GM12878 (cell line): ENCODE measurements at regions not wholly inside any gene's neighbourhood (a gene's known extent, or its start where the extent isn't known, plus 50 kb on each side); places are given as distances from the start of the nearest gene placed in this dataset.

Experiments used
- ATAC-seq: fragments of 200-7000 bp; cut with Tn5 transposase; 3 replicates; pipeline ENCODE4 v1.9.1; 2020; ENCODE audit warnings: mild to moderate bottlenecking, moderate library complexity
- BruUV-seq: library from RNA; stranded (reverse); fragments of 400-500 nt; replicated peaks from 2 replicates; lab custom pipeline; 2021; lab: Mats Ljungman, UMichigan
- CTCF ChIA-PET: fragments of 300-600 bp; sonication (Branson Sonifier 250); formaldehyde crosslinking; extraction: SDS; loops from one replicate; lab custom pipeline; 2021; ENCODE audit warnings: inconsistent platforms; lab: Yijun Ruan, JAX
- POLR2A ChIA-PET: fragments of 350-600 bp; formaldehyde crosslinking; extraction: SDS; loops from one replicate; lab custom pipeline; 2021; ENCODE audit warnings: inconsistent platforms; lab: Charles Lee
- RAD21 ChIA-PET: fragments of 300-600 bp; sonication (Branson Sonifier 250); formaldehyde crosslinking; loops from one replicate; lab custom pipeline; 2023; ENCODE audit warnings: antibody characterized with exemption; ENCODE audit not compliant: unreplicated experiment; lab: Charles Lee
- SMC1A ChIA-PET: fragments of 300-600 bp; sonication (Branson Sonifier 250); formaldehyde crosslinking; loops from one replicate; lab custom pipeline; 2023; ENCODE audit not compliant: unreplicated experiment, uncharacterized antibody; lab: Charles Lee
- DNase-seq: peaks from one replicate; pipeline ENCODE4 v3.0.0-alpha.2; 2011; ENCODE audit warnings: low read depth, low spot score
- FAIRE-seq: peaks from 3 replicates; lab custom pipeline; 2011; peaks lifted over from hg19 to GRCh38; lab: Jason Lieb, UNC
- H2AFZ ChIP-seq: 2 replicates; pipeline ENCODE4 v1.6.0; 2011; ENCODE audit warnings: low read depth, low read length, control low read depth; ENCODE audit not compliant: control insufficient read depth
- H3K27ac ChIP-seq: 2 replicates; pipeline ENCODE4 v1.5.1; 2011; ENCODE audit warnings: control low read depth; ENCODE audit not compliant: control insufficient read depth, insufficient read depth
- H3K27me3 ChIP-seq, 2 experiments: replicated peaks in 1 of 2; 2 replicates each; pipeline versions ENCODE4 v1.6.0 to v1.6.1; 2011; ENCODE audit warnings: low read length in 1 of 2; ENCODE audit not compliant: control insufficient read depth in 2 of 2, insufficient read depth in 2 of 2
- H3K36me3 ChIP-seq, 2 experiments: 2 replicates each; pipeline ENCODE4 v1.5.1; 2011; ENCODE audit warnings: low read length in 1 of 2; ENCODE audit not compliant: control insufficient read depth in 2 of 2, insufficient read depth in 2 of 2
- H3K4me1 ChIP-seq: 2 replicates; pipeline ENCODE4 v1.6.1; 2011; ENCODE audit warnings: mild to moderate bottlenecking, low read length, moderate library complexity, mixed read lengths; ENCODE audit not compliant: control insufficient read depth, insufficient read depth
- H3K4me2 ChIP-seq: 2 replicates; pipeline ENCODE4 v1.6.0; 2011; ENCODE audit warnings: control low read depth; ENCODE audit not compliant: control insufficient read depth, insufficient read depth
- H3K4me3 ChIP-seq: fragments of 200-600 bp; sonication (generic); 2 replicates; pipeline ENCODE4 v1.5.1; 2016
- H3K79me2 ChIP-seq: 2 replicates; pipeline ENCODE4 v1.6.0; 2011; ENCODE audit warnings: low read length; ENCODE audit not compliant: control insufficient read depth, insufficient read depth
- H3K9ac ChIP-seq: 2 replicates; pipeline ENCODE4 v1.8.0; 2011; ENCODE audit warnings: low read length, control low read depth, mixed read lengths; ENCODE audit not compliant: control insufficient read depth, insufficient read depth
- H3K9me3 ChIP-seq: replicated peaks from 3 replicates; pipeline ENCODE4 v1.5.1; 2011; ENCODE audit warnings: mild to moderate bottlenecking, low read length; ENCODE audit not compliant: control insufficient read depth, insufficient read depth
- H4K20me1 ChIP-seq: 2 replicates; pipeline ENCODE4 v1.6.0; 2011; ENCODE audit not compliant: control insufficient read depth, insufficient read depth
- BACH1 ChIP-seq: fragments of 450-650 bp; IDR thresholded peaks from 2 replicates; pipeline ENCODE4 v1.6.1; 2017; ENCODE audit warnings: mild to moderate bottlenecking, borderline replicate concordance
- BRCA1 ChIP-seq: IDR thresholded peaks from 2 replicates; pipeline ENCODE4 v1.6.1; 2011; ENCODE audit warnings: low read depth, low read length, improper control_type of control experiment
- CBX3 ChIP-seq: fragments of 200-600 bp; sonication (generic); IDR thresholded peaks from 2 replicates; pipeline ENCODE4 v1.6.1; 2016; ENCODE audit warnings: low read depth, borderline replicate concordance
- CBX5 ChIP-seq: sonication (generic); IDR thresholded peaks from 2 replicates; pipeline ENCODE4 v1.6.1; 2016; ENCODE audit warnings: low read depth, moderate library complexity, mild to moderate bottlenecking, inconsistent platforms
- HCFC1 ChIP-seq: fragments of 150-350 bp; IDR thresholded peaks from 2 replicates; pipeline ENCODE4 v1.6.1; 2014; ENCODE audit warnings: low read length
- IKZF1 ChIP-seq: fragments of 450-650 bp; conservative IDR thresholded peaks from 2 replicates; pipeline ENCODE4 v1.6.1; 2017; ENCODE audit warnings: antibody characterized with exemption, mild to moderate bottlenecking
- IKZF2 ChIP-seq, 2 experiments: fragments of 450-650 bp; IDR thresholded peaks; 2 replicates each; pipeline ENCODE4 v1.6.1; 2017; ENCODE audit warnings: mild to moderate bottlenecking in 2 of 2, moderate library complexity in 2 of 2
- RAD21 ChIP-seq: IDR thresholded peaks from 2 replicates; pipeline ENCODE4 v1.6.1; 2011; ENCODE audit warnings: mild to moderate bottlenecking, low read depth, low read length, moderate library complexity; ENCODE audit not compliant: insufficient read depth
- RUNX3 ChIP-seq: IDR thresholded peaks from 2 replicates; pipeline ENCODE4 v1.6.1; 2012; ENCODE audit warnings: low read length, inconsistent platforms
- SIX5 ChIP-seq: IDR thresholded peaks from 2 replicates; pipeline ENCODE4 v1.6.1; 2011; ENCODE audit warnings: mild to moderate bottlenecking, low read depth, low read length, moderate library complexity; ENCODE audit not compliant: severe bottlenecking
- SMAD1 ChIP-seq: fragments of 450-650 bp; IDR thresholded peaks from 2 replicates; pipeline ENCODE4 v1.6.1; 2018; ENCODE audit warnings: mild to moderate bottlenecking, low read depth; ENCODE audit not compliant: partially characterized antibody
- TCF12 ChIP-seq: IDR thresholded peaks from 2 replicates; pipeline ENCODE4 v1.6.1; 2011; ENCODE audit warnings: low read depth, mild to moderate bottlenecking, low read length
- ZZZ3 ChIP-seq: IDR thresholded peaks from 2 replicates; pipeline ENCODE4 v1.6.1; 2011; ENCODE audit warnings: low read depth; ENCODE audit not compliant: control insufficient read depth, insufficient read length
- whole genome bisulfite sequencing: methylation state at CpG from one replicate; pipeline ENCODE4 v1.1.6; 2016; ENCODE audit warnings: low lambda C conversion rate; ENCODE audit not compliant: insufficient replicate concordance, insufficient coverage; ENCODE audit errors: missing lambda C conversion rate; 5-methylcytosine and 5-hydroxymethylcytosine counted together
- in situ Hi-C: fragments of 300-500 bp; cut with MboI; formaldehyde crosslinking; loops from 9 replicates; pipeline ENCODE4 v1.14.3; 2018; ENCODE audit warnings: mixed read lengths
- intact Hi-C: fragments of 100-400 bp; cut with micrococcal nuclease; formaldehyde crosslinking; loops from one replicate; pipeline ENCODE4 v1.14.2; 2022; ENCODE audit not compliant: unreplicated experiment
- TF ChIP-seq, protein P1 (sequence below): IDR thresholded peaks from 2 replicates; pipeline ENCODE4 v1.6.1; 2011; ENCODE audit warnings: low read depth, mild to moderate bottlenecking, low read length, moderate library complexity, borderline replicate concordance; ENCODE audit errors: extremely low read depth
- TF ChIP-seq, protein P2 (sequence below): fragments of 450-650 bp; IDR thresholded peaks from 2 replicates; pipeline ENCODE4 v1.6.1; 2016; ENCODE audit warnings: mild to moderate bottlenecking, moderate library complexity, borderline replicate concordance
- TF ChIP-seq, protein P3 (sequence below): fragments of 450-650 bp; formaldehyde crosslinking; IDR thresholded peaks from 2 replicates; pipeline ENCODE4 v1.4.0; 2020; ENCODE audit warnings: mild to moderate bottlenecking, moderate library complexity
- TF ChIP-seq, protein P4 (sequence below): IDR thresholded peaks from 2 replicates; pipeline ENCODE4 v1.6.1; 2011; ENCODE audit warnings: mild to moderate bottlenecking, low read depth, low read length, moderate library complexity; ENCODE audit not compliant: insufficient replicate concordance

DNA sequence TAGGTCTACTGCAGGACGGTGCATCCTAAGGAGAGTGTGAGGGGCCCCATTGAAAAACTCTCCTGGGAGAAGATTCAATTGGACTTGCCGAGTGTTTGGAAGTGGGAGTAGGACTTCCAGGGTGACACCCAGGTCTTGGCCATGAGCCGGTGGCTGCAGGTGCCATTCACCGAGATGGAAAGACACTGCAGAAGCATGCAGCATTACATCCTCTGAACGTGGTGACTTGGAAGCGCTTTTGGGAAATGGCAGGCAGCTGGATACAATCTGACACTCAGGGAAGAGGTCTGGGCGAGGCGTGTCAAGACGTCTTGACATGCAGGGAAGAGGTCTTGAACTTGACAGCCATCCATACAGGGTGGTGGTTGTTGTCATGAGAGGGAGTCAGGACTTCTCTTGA lies 126.9 kb downstream of the PAPOLA start:
- POLR2A ChIA-PET: no interaction called here
- no TSS peak for BruUV-seq
- DNase-seq (no peak), ATAC-seq (no peak), FAIRE-seq (no peak)
- no peak overlapping the region for H3K4me2 ChIP-seq
- no peak overlapping the region for H2AFZ ChIP-seq
- H3K9ac ChIP-seq: no peak overlapping the region
- H3K79me2 ChIP-seq: no peaks in the 10 kb centered on the region
- no peaks in the 10 kb centered on the region for H3K4me1 ChIP-seq
- RAD21 ChIA-PET: no interaction called here
- WGBS: 32% methylated on average over 9 of the region's 9 CpGs
- H3K4me3 ChIP-seq: no peak overlapping the region
- SMC1A ChIA-PET: no interaction called here
- intact Hi-C loops (no loop called here), in situ Hi-C loops (no loop called here)
- H3K9me3 ChIP-seq: no peaks in the 10 kb centered on the region; the same call in 2 of the 3 replicates
- H4K20me1 ChIP-seq: no peaks in the 10 kb centered on the region
- no peaks in the 10 kb centered on the region for H3K36me3 ChIP-seq
- no peaks in the 10 kb centered on the region for H3K27me3 ChIP-seq
- H3K27ac ChIP-seq: no peak overlapping the region
- CTCF ChIA-PET: no interaction called here
- TF ChIP-seq TCF12: no peak
- TF ChIP-seq, protein P1, sequence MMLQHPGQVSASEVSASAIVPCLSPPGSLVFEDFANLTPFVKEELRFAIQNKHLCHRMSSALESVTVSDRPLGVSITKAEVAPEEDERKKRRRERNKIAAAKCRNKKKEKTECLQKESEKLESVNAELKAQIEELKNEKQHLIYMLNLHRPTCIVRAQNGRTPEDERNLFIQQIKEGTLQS: no peak
- no peak for TF ChIP-seq IKZF2 (IDR thresholded peaks at IDR 0.05)
- TF ChIP-seq SIX5: no peak
- no peak for TF ChIP-seq RAD21
- TF ChIP-seq, protein P2, sequence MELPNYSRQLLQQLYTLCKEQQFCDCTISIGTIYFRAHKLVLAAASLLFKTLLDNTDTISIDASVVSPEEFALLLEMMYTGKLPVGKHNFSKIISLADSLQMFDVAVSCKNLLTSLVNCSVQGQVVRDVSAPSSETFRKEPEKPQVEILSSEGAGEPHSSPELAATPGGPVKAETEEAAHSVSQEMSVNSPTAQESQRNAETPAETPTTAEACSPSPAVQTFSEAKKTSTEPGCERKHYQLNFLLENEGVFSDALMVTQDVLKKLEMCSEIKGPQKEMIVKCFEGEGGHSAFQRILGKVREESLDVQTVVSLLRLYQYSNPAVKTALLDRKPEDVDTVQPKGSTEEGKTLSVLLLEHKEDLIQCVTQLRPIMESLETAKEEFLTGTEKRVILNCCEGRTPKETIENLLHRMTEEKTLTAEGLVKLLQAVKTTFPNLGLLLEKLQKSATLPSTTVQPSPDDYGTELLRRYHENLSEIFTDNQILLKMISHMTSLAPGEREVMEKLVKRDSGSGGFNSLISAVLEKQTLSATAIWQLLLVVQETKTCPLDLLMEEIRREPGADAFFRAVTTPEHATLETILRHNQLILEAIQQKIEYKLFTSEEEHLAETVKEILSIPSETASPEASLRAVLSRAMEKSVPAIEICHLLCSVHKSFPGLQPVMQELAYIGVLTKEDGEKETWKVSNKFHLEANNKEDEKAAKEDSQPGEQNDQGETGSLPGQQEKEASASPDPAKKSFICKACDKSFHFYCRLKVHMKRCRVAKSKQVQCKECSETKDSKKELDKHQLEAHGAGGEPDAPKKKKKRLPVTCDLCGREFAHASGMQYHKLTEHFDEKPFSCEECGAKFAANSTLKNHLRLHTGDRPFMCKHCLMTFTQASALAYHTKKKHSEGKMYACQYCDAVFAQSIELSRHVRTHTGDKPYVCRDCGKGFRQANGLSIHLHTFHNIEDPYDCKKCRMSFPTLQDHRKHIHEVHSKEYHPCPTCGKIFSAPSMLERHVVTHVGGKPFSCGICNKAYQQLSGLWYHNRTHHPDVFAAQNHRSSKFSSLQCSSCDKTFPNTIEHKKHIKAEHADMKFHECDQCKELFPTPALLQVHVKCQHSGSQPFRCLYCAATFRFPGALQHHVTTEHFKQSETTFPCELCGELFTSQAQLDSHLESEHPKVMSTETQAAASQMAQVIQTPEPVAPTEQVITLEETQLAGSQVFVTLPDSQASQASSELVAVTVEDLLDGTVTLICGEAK: no peak
- TF ChIP-seq CBX5: no peak
- TF ChIP-seq CBX3: no peak
- no peak for TF ChIP-seq BRCA1
- TF ChIP-seq, protein P3, sequence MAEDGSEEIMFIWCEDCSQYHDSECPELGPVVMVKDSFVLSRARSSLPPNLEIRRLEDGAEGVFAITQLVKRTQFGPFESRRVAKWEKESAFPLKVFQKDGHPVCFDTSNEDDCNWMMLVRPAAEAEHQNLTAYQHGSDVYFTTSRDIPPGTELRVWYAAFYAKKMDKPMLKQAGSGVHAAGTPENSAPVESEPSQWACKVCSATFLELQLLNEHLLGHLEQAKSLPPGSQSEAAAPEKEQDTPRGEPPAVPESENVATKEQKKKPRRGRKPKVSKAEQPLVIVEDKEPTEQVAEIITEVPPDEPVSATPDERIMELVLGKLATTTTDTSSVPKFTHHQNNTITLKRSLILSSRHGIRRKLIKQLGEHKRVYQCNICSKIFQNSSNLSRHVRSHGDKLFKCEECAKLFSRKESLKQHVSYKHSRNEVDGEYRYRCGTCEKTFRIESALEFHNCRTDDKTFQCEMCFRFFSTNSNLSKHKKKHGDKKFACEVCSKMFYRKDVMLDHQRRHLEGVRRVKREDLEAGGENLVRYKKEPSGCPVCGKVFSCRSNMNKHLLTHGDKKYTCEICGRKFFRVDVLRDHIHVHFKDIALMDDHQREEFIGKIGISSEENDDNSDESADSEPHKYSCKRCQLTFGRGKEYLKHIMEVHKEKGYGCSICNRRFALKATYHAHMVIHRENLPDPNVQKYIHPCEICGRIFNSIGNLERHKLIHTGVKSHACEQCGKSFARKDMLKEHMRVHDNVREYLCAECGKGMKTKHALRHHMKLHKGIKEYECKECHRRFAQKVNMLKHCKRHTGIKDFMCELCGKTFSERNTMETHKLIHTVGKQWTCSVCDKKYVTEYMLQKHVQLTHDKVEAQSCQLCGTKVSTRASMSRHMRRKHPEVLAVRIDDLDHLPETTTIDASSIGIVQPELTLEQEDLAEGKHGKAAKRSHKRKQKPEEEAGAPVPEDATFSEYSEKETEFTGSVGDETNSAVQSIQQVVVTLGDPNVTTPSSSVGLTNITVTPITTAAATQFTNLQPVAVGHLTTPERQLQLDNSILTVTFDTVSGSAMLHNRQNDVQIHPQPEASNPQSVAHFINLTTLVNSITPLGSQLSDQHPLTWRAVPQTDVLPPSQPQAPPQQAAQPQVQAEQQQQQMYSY (CRISPR knock-in tag): no peak
- no peak for TF ChIP-seq HCFC1
- TF ChIP-seq, protein P4, sequence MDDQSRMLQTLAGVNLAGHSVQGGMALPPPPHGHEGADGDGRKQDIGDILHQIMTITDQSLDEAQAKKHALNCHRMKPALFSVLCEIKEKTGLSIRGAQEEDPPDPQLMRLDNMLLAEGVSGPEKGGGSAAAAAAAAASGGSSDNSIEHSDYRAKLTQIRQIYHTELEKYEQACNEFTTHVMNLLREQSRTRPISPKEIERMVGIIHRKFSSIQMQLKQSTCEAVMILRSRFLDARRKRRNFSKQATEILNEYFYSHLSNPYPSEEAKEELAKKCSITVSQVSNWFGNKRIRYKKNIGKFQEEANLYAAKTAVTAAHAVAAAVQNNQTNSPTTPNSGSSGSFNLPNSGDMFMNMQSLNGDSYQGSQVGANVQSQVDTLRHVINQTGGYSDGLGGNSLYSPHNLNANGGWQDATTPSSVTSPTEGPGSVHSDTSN: no peak
- TF ChIP-seq IKZF1: no peak
- TF ChIP-seq RUNX3: no peak
- no peak for TF ChIP-seq ZZZ3
- TF ChIP-seq SMAD1: no peak
- no peak for TF ChIP-seq BACH1
